ENCODE measurements at regions not wholly inside any gene's neighbourhood (a gene's known extent, or its start where the extent isn't known, plus 50 kb on each side); places are given as distances from the start of the nearest gene placed in this dataset.

GRCh38 chr2:198961547-198961946, 496.2 kb downstream of the SATB2 start:
- TF ChIP-seq CTCF (IDR thresholded peaks at IDR 0.05) (no peak), POLR2A (IDR thresholded peaks at IDR 0.05) (no peak)
- no peak overlapping the region for H3K4me3 ChIP-seq
- H3K36me3 ChIP-seq: no peaks in the 10 kb centered on the region
- no peak overlapping the region for H3K27ac ChIP-seq
- H3K27me3 ChIP-seq: no peaks in the 10 kb centered on the region
- DNase-seq: no peak
- no peaks in the 10 kb centered on the region for H3K4me1 ChIP-seq
- intact Hi-C loops (cut with DNase I): no loop called here
- no peak for ATAC-seq
- no peaks in the 10 kb centered on the region for H3K9me3 ChIP-seq

- Histone ChIP-seq H3K9me3 (no peaks in the 10 kb centered on the region), H3K27me3 (no peaks in the 10 kb centered on the region), H3K27ac (no peak overlapping the region), H3K36me3 (no peaks in the 10 kb centered on the region), H3K4me3 (no peak overlapping the region), H3K4me1 (no peaks in the 10 kb centered on the region)
- ATAC-seq (no peak), DNase-seq (no peak)
- intact Hi-C loops (cut with DNase I): no loop called here
- 67% methylated on average over 1 of the region's 1 CpG for WGBS (ENCODE audit: insufficient coverage, low coverage, low lambda C conversion rate, missing lambda C conversion rate)
- no peak for TF ChIP-seq CTCF (IDR thresholded peaks at IDR 0.05)
- TF ChIP-seq POLR2A (IDR thresholded peaks at IDR 0.05): no peak
Measured at GRCh38 chr2:198957181-198957580, 500.6 kb downstream of the SATB2 start.

- TF ChIP-seq POLR2A (IDR thresholded peaks at IDR 0.05) (no peak), CTCF (IDR thresholded peaks at IDR 0.05) (no peak)
- H3K27me3 ChIP-seq: no peaks in the 10 kb centered on the region
- H3K4me1 ChIP-seq: no peaks in the 10 kb centered on the region
- ATAC-seq: no peak
- intact Hi-C loops (cut with DNase I): no loop called here
- no peak overlapping the region for H3K4me3 ChIP-seq
- no peak overlapping the region for H3K27ac ChIP-seq
- no peak for DNase-seq
- H3K36me3 ChIP-seq: no peaks in the 10 kb centered on the region
- H3K9me3 ChIP-seq: no peaks in the 10 kb centered on the region
Measured at GRCh38 chr2:198953328-198953727, 504.4 kb downstream of the SATB2 start.

GRCh38 chr2:198950803-198951202, 506.9 kb downstream of the SATB2 start:
- TF ChIP-seq CTCF (IDR thresholded peaks at IDR 0.05) (no peak), POLR2A (IDR thresholded peaks at IDR 0.05) (no peak)
- H3K9me3 ChIP-seq: no peaks in the 10 kb centered on the region
- H3K27ac ChIP-seq: no peak overlapping the region
- intact Hi-C loops (cut with DNase I): no loop called here
- no peak for DNase-seq
- ATAC-seq: no peak
- no peaks in the 10 kb centered on the region for H3K36me3 ChIP-seq
- H3K27me3 ChIP-seq: no peaks in the 10 kb centered on the region
- no peaks in the 10 kb centered on the region for H3K4me1 ChIP-seq
- no peak overlapping the region for H3K4me3 ChIP-seq

GRCh38 chr2:198945496-198945895, 512.2 kb downstream of the SATB2 start:
- DNase-seq: no peak
- no peak overlapping the region for H3K4me3 ChIP-seq
- H3K4me1 ChIP-seq: no peaks in the 10 kb centered on the region
- no peaks in the 10 kb centered on the region for H3K9me3 ChIP-seq
- no peak for TF ChIP-seq POLR2A (IDR thresholded peaks at IDR 0.05)
- no peak for TF ChIP-seq CTCF (IDR thresholded peaks at IDR 0.05)
- H3K27ac ChIP-seq: no peak overlapping the region
- 48% methylated on average over 3 of the region's 3 CpGs for WGBS (ENCODE audit: insufficient coverage, low coverage, low lambda C conversion rate, missing lambda C conversion rate)
- ATAC-seq: no peak
- intact Hi-C loops (cut with DNase I): no loop called here
- no peaks in the 10 kb centered on the region for H3K36me3 ChIP-seq
- H3K27me3 ChIP-seq: no peaks in the 10 kb centered on the region
